Fibroblast of the aortic adventitia (primary cell): ENCODE measurements at regions not wholly inside any gene's neighbourhood (a gene's known extent, or its start where the extent isn't known, plus 50 kb on each side); places are given as distances from the start of the nearest gene placed in this dataset.
A peak's percentile ranks its signal among the peaks of the same experiment; 100 is the strongest.

Source experiments
- DNase-seq: peaks from one replicate; pipeline ENCODE4 v3.0.0-alpha.2; 2010; ENCODE audit warnings: low read depth
- H3K4me3 ChIP-seq: 2 replicates; pipeline ENCODE4 v1.5.1; 2011; ENCODE audit warnings: low read depth, mild to moderate bottlenecking, control low read depth, low read length, moderate library complexity
- TF ChIP-seq, protein P1 (sequence below): IDR thresholded peaks from 2 replicates; pipeline ENCODE4 v1.5.1; 2011; ENCODE audit warnings: mild to moderate bottlenecking, low read length, control low read depth, inconsistent platforms; ENCODE audit not compliant: insufficient read depth

DNA sequence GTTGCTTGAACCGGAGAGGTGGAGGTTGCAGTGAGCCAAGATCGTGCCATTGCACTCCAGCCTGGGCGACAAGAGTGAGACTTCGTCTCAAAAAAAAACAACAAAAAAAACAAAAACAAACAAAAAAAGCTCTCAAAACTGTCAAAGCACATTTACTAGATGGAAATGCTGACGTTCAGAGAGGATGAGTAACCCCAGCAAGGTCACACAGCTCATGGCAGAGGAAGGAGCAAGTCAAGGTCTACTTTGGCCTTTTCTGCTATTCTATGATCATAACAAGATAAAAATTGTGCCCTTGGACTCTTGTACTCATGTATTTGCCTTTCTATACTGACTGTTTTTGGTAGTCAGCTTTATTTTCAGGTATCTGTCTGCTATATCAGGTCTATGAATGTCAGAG is 109.5 kb downstream of the ARL6IP6 start:
- H3K4me3 ChIP-seq, result no peak overlapping the region
- TF ChIP-seq, protein P1, sequence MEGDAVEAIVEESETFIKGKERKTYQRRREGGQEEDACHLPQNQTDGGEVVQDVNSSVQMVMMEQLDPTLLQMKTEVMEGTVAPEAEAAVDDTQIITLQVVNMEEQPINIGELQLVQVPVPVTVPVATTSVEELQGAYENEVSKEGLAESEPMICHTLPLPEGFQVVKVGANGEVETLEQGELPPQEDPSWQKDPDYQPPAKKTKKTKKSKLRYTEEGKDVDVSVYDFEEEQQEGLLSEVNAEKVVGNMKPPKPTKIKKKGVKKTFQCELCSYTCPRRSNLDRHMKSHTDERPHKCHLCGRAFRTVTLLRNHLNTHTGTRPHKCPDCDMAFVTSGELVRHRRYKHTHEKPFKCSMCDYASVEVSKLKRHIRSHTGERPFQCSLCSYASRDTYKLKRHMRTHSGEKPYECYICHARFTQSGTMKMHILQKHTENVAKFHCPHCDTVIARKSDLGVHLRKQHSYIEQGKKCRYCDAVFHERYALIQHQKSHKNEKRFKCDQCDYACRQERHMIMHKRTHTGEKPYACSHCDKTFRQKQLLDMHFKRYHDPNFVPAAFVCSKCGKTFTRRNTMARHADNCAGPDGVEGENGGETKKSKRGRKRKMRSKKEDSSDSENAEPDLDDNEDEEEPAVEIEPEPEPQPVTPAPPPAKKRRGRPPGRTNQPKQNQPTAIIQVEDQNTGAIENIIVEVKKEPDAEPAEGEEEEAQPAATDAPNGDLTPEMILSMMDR, result no peak
- DNase-seq, result no peak

DNA sequence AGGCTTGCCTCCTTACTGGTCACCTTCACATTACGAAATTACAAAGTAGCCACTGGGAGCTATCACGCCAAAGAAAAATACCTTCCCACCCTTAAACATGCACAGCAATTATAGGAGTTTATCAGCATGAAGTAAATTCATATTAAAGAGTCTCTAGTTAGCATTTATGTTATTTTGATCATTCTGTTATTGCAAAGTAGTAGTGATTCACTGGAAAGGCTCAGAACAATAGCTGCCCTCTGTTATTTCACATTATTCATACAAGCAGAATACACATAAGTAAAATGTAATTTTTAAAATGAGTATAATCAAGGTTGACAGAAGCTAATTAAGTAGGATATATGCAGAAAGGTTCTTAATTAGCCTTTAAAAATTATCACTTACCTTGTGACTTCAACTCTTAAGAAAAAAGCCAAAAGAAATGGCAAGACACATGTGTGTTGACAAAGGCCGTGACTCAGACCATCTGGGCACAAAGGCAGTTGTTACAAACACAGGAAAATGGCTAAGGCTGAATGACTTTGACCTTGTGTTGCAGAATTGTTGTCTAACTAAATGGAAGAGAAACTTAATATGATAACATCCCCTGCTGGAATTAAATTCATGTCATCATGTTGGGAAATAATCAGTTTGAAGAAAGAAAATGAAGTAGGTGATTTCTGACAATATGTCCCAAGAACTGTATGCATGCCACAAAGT is 108.3 kb downstream of the ARL6IP6 start:
- TF ChIP-seq, protein P1, result no peak
- DNase-seq, result peak; percentile 39
- no peak overlapping the region for H3K4me3 ChIP-seq

DNA sequence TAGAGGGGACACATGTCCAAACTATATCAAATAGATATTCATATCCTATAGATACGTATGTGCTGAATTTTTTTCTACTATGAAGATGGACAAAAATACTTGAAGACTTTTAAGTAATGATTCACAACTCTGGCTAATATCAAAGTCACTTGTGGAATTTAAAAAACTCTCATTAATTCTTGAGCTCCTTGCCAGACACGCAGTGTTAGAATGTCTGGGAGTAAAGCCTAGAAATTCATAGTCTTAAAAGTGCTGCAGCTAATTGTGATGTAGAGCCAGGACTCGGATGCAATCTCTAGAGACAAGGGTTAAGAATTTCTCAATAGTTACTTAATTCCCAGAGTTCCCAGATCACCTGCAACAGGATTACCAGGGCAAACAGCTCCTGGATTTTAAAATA is 107.4 kb downstream of the ARL6IP6 start:
- peak; percentile 57 for DNase-seq
- TF ChIP-seq, protein P1, result no peak
- H3K4me3 ChIP-seq, result no peak overlapping the region

DNA sequence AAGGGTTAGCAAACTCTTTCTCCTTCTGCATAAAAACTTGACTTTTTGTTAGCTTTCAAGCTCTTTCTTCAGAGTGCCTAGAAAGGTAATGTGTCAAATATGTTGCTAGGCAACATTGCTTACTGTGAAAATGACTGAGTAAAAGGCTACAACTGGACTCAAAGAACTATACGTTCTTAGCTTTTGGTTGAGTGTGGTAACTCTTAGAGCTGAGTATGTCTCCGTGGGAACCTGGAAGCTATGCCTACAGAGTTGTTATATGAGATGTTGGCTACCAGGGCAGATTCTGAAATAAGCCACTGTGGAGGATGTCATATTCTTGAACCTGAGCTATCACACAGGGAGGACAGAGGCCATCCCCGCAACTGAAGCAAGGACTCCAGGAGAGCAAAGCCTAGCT is 105.5 kb downstream of the ARL6IP6 start:
- no peak for DNase-seq
- H3K4me3 ChIP-seq, result no peak overlapping the region
- TF ChIP-seq, protein P1, result no peak

DNA sequence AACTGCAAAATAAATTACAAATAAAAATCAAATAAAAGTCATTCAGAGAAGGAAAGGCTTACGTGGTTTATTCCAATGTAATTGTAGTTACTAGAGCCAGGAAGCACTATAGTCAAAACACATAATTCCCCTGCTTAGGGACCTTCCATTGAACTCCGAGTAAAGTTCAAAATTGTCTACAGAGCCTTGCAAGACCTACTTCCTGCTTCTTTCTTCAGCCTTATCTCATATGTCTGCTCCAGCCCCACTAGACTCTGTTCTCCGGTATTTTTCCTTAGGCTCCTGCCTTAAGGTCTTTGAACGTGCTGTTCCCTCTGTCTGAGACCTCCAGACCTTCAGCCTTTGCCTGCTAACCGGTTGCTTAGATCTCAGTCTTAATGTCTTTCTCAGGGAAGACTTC is 104.3 kb downstream of the ARL6IP6 start:
- no peak overlapping the region for H3K4me3 ChIP-seq
- DNase-seq, result no peak
- TF ChIP-seq, protein P1, result no peak

DNA sequence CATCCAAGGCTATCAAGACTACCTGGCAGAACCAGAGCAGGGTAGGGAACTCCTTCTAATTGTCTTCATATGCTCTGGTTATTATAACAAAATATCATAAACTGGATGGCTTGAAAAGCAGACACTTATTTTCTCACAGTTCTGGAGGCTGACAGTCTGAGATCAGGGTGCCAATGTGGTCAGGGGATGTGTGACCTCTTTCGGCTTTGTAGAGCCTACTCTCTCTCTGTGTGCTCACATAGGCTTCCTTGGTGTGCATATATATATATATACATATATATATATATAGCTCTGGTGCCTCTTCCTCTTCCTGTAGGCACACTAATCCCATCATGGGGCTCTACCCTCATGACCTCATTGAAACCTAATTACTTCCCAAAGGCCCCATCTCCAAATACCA is 101.6 kb downstream of the ARL6IP6 start:
- no peak overlapping the region for H3K4me3 ChIP-seq
- no peak for DNase-seq
- TF ChIP-seq, protein P1, result no peak
